Erythroblast (primary cell): ENCODE measurements at regions not wholly inside any gene's neighbourhood (a gene's known extent, or its start where the extent isn't known, plus 50 kb on each side); places are given as distances from the start of the nearest gene placed in this dataset.
"Not testable (repeated sequence)": the region's sequence is repeated elsewhere in the genome, so short reads cannot be mapped to it uniquely, and the experiment has no call there.

ENCODE experiments used
- DNase-seq, 2 experiments: peaks; one replicate each; lab custom pipeline; 2025; lab: John Stamatoyannopoulos, UW
- GATA1 ChIP-seq: IDR thresholded peaks from 2 replicates; pipeline ENCODE4 v1.6.1; 2011; ENCODE audit warnings: low read depth, mild to moderate bottlenecking, control low read depth, low read length, moderate library complexity
- POLR2A ChIP-seq: IDR thresholded peaks from 2 replicates; pipeline ENCODE4 v1.6.1; 2011; ENCODE audit warnings: mild to moderate bottlenecking, low read length

GRCh38 chr7:142483659-142484317 lies 225.9 kb upstream of the PRSS58 start:
- no peak for DNase-seq
- no peak for TF ChIP-seq GATA1
- no peak for TF ChIP-seq POLR2A

GRCh38 chr7:142482891-142483658 lies 225.2 kb upstream of the PRSS58 start:
- peak; percentile 48 to 62 for DNase-seq
- TF ChIP-seq GATA1 (no peak), POLR2A (no peak)

GRCh38 chr7:142481548-142481947 lies 223.7 kb upstream of the PRSS58 start:
- no peak for DNase-seq
- TF ChIP-seq GATA1 (no peak), POLR2A (no peak)

GRCh38 chr7:142478479-142479220 lies 220.8 kb upstream of the PRSS58 start:
- TF ChIP-seq POLR2A (no peak), GATA1 (no peak)
- DNase-seq = peak; percentile 60 to 71

- not testable (repeated sequence) for DNase-seq
Measured at GRCh38 chr7:142477801-142478200, 219.9 kb upstream of the PRSS58 start.

- no peak for DNase-seq
- TF ChIP-seq GATA1 (no peak), POLR2A (no peak)
Measured at GRCh38 chr7:142477079-142477651, 219.3 kb upstream of the PRSS58 start.

- no peak for DNase-seq
- TF ChIP-seq POLR2A (no peak), GATA1 (no peak)
Measured at GRCh38 chr7:142476077-142476476, 218.2 kb upstream of the PRSS58 start.

- TF ChIP-seq GATA1 (no peak), POLR2A (no peak)
- DNase-seq = no peak
Measured at GRCh38 chr7:142471820-142472219, 214.0 kb upstream of the PRSS58 start.

- TF ChIP-seq POLR2A (no peak), GATA1 (no peak)
- DNase-seq = no peak
Measured at GRCh38 chr7:142470544-142470830, 212.6 kb upstream of the PRSS58 start.

- no peak for TF ChIP-seq POLR2A
- TF ChIP-seq GATA1 = no peak
- DNase-seq = peak; percentile 44 to 84
Measured at GRCh38 chr7:142469696-142470543, 212.1 kb upstream of the PRSS58 start.

GRCh38 chr7:142468871-142469665 lies 211.2 kb upstream of the PRSS58 start:
- DNase-seq = no peak
- TF ChIP-seq GATA1 (no peak), POLR2A (no peak)

GRCh38 chr7:142467056-142467655 lies 209.3 kb upstream of the PRSS58 start:
- DNase-seq = not testable (repeated sequence)

- DNase-seq = no peak
- no peak for TF ChIP-seq GATA1
- no peak for TF ChIP-seq POLR2A
Measured at GRCh38 chr7:142463401-142463850, 205.6 kb upstream of the PRSS58 start.
